Mesodermal cell (in vitro differentiated cells): ENCODE measurements at regions not wholly inside any gene's neighbourhood (a gene's known extent, or its start where the extent isn't known, plus 50 kb on each side); places are given as distances from the start of the nearest gene placed in this dataset.

Experiments
- H3K27ac ChIP-seq: 2 replicates; pipeline ENCODE4 v1.7.0; 2013; ENCODE audit warnings: mild to moderate bottlenecking, low read depth, low read length, moderate library complexity; ENCODE audit not compliant: severe bottlenecking
- H3K36me3 ChIP-seq: 2 replicates; pipeline ENCODE4 v1.7.1; 2013; ENCODE audit warnings: mild to moderate bottlenecking, low read length, moderate library complexity; ENCODE audit not compliant: control insufficient read depth, insufficient read depth
- H3K4me1 ChIP-seq: one replicate; pipeline ENCODE4 v1.7.1; 2013; ENCODE audit warnings: mild to moderate bottlenecking, low read length; ENCODE audit not compliant: insufficient read depth, control insufficient read depth, poor library complexity, severe bottlenecking
- H3K4me3 ChIP-seq: 2 replicates; pipeline ENCODE4 v1.7.0; 2013; ENCODE audit warnings: low read length, control low read depth, mild to moderate bottlenecking; ENCODE audit not compliant: insufficient read depth, poor library complexity, severe bottlenecking; ENCODE audit errors: extremely low read depth
- H3K9me3 ChIP-seq: 2 replicates; pipeline ENCODE4 v1.7.1; 2013; ENCODE audit warnings: mild to moderate bottlenecking, low read length, moderate library complexity; ENCODE audit not compliant: control insufficient read depth
- WGBS, 2 experiments: methylation state at CpG; one replicate each; pipeline ENCODE4 v1.1.5; 2013; ENCODE audit warnings: missing lambda C conversion rate in 2 of 2; ENCODE audit not compliant: insufficient coverage in 2 of 2; 5-methylcytosine and 5-hydroxymethylcytosine counted together

GRCh38 chr6:108781419-108782100, 66.7 kb upstream of the ARMC2 start:
- no peak overlapping the region for H3K27ac ChIP-seq
- WGBS, 2 experiments: 8 to 15% methylated on average over 5 of the region's 13 CpGs
- peak overlapping the region; percentile 37 for H3K4me3 ChIP-seq

GRCh38 chr6:108782179-108783041, 65.8 kb upstream of the ARMC2 start:
- Histone ChIP-seq H3K9me3 (no peaks in the 10 kb centered on the region), H3K27ac (no peak overlapping the region), H3K4me1 (peaks cover 5% of the 10 kb centered on the region), H3K4me3 (peak overlapping the region; percentile 37), H3K36me3 (no peaks in the 10 kb centered on the region)
- WGBS, 2 experiments: 1 to 3% methylated on average over 11 to 15 of the region's 22 CpGs

More at GRCh38 chr6:108781419-108782100, 66.7 kb upstream of the ARMC2 start:
- Histone ChIP-seq H3K36me3 (no peaks in the 10 kb centered on the region), H3K9me3 (no peaks in the 10 kb centered on the region), H3K4me1 (peaks cover 5% of the 10 kb centered on the region)

- Histone ChIP-seq H3K4me3 (no peak overlapping the region), H3K36me3 (no peaks in the 10 kb centered on the region), H3K27ac (no peak overlapping the region), H3K4me1 (peaks cover 5% of the 10 kb centered on the region), H3K9me3 (peaks cover 4% of the 10 kb centered on the region)
- WGBS, 2 experiments: 85 to 88% methylated on average over 5 to 7 of the region's 7 CpGs
Measured at GRCh38 chr6:108785653-108786052, 62.6 kb upstream of the ARMC2 start.

- H3K4me1 ChIP-seq: no peaks in the 10 kb centered on the region
- WGBS, 2 experiments: 80% methylated on average over 1 of the region's 1 CpG; no CpG with 5 or more reads in 1 of the 2 experiments
- no peaks in the 10 kb centered on the region for H3K36me3 ChIP-seq
- H3K9me3 ChIP-seq: peaks cover 4% of the 10 kb centered on the region
- no peak overlapping the region for H3K27ac ChIP-seq
- H3K4me3 ChIP-seq: no peak overlapping the region
Measured at GRCh38 chr6:108788416-108788815, 59.8 kb upstream of the ARMC2 start.

- no peaks in the 10 kb centered on the region for H3K4me1 ChIP-seq
- no peak overlapping the region for H3K4me3 ChIP-seq
- peaks cover 4% of the 10 kb centered on the region for H3K9me3 ChIP-seq
- 80% methylated on average over 1 of the region's 1 CpG; no CpG with 5 or more reads in 1 of the 2 experiments for WGBS, 2 experiments
- H3K36me3 ChIP-seq: no peaks in the 10 kb centered on the region
- no peak overlapping the region for H3K27ac ChIP-seq
Measured at GRCh38 chr6:108789475-108789874, 58.7 kb upstream of the ARMC2 start.

- H3K9me3 ChIP-seq: peaks cover 4% of the 10 kb centered on the region
- H3K36me3 ChIP-seq: no peaks in the 10 kb centered on the region
- H3K4me3 ChIP-seq: no peak overlapping the region
- no peak overlapping the region for H3K27ac ChIP-seq
- no peaks in the 10 kb centered on the region for H3K4me1 ChIP-seq
Measured at GRCh38 chr6:108791700-108792099, 56.5 kb upstream of the ARMC2 start.

- Histone ChIP-seq H3K4me3 (no peak overlapping the region), H3K4me1 (peaks cover 10% of the 10 kb centered on the region), H3K27ac (no peak overlapping the region), H3K36me3 (no peaks in the 10 kb centered on the region), H3K9me3 (no peaks in the 10 kb centered on the region)
- 100% methylated on average over 1 of the region's 5 CpGs; no CpG with 5 or more reads in 1 of the 2 experiments for WGBS, 2 experiments
Measured at GRCh38 chr6:108793516-108794251, 54.5 kb upstream of the ARMC2 start.

- Histone ChIP-seq H3K9me3 (no peaks in the 10 kb centered on the region), H3K27ac (no peak overlapping the region), H3K4me3 (no peak overlapping the region), H3K4me1 (peaks cover 12% of the 10 kb centered on the region), H3K36me3 (no peaks in the 10 kb centered on the region)
- 90 to 100% methylated on average over 1 to 2 of the region's 3 CpGs for WGBS, 2 experiments
Measured at GRCh38 chr6:108795122-108795521, 53.1 kb upstream of the ARMC2 start.

- Histone ChIP-seq H3K9me3 (no peaks in the 10 kb centered on the region), H3K36me3 (no peaks in the 10 kb centered on the region), H3K4me1 (peaks cover 12% of the 10 kb centered on the region), H3K27ac (no peak overlapping the region), H3K4me3 (no peak overlapping the region)
- 98 to 100% methylated on average over 2 to 4 of the region's 5 CpGs for whole genome bisulfite sequencing, 2 experiments
Measured at GRCh38 chr6:108795814-108796213, 52.4 kb upstream of the ARMC2 start.

GRCh38 chr6:108796875-108797274, 51.3 kb upstream of the ARMC2 start:
- Histone ChIP-seq H3K36me3 (no peaks in the 10 kb centered on the region), H3K9me3 (no peaks in the 10 kb centered on the region), H3K27ac (no peak overlapping the region), H3K4me3 (no peak overlapping the region), H3K4me1 (peaks cover 12% of the 10 kb centered on the region)
- WGBS, 2 experiments: 83 to 100% methylated on average over 1 to 2 of the region's 3 CpGs
